ENCODE measurements at regions not wholly inside any gene's neighbourhood (a gene's known extent, or its start where the extent isn't known, plus 50 kb on each side); places are given as distances from the start of the nearest gene placed in this dataset.

DNA sequence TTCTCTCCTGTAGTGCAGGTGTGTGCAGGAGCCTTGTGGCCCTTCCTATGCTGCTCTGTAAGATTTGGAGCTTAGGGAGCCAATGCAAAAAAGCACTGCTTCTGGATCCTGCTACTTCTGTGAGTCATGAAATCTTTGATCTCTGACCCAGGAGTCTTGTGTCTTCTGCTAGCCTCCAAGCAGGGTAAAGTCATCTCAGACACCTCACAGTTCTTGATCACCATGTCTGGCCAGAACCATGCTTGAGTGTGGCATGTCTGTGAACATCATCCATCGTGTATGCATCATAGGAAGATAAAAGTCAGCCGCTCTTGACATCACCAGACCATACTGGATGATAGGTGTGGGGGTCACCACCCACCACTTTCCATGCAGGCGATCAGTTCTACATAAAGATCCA, 247.8 kb downstream of the RPLP1 start:
- H3K36me3 ChIP-seq (ENCODE audit: control insufficient read depth, insufficient read depth, low read length): no peaks in the 10 kb centered on the region
- no peak overlapping the region for H3K9ac ChIP-seq
- H3K4me2 ChIP-seq (ENCODE audit: low read length): no peak overlapping the region
- no peaks in the 10 kb centered on the region for H3K9me3 ChIP-seq (ENCODE audit: control insufficient read depth, low read length)
- no peak overlapping the region for H3K4me3 ChIP-seq (ENCODE audit: low read depth, low read length)
- no peak overlapping the region for H2AFZ ChIP-seq
- no peaks in the 10 kb centered on the region for H3K79me2 ChIP-seq
- H3K27me3 ChIP-seq (ENCODE audit: control insufficient read depth, insufficient read depth, low read length): no peaks in the 10 kb centered on the region
- no peaks in the 10 kb centered on the region for H3K4me1 ChIP-seq
- TF ChIP-seq, protein P1, sequence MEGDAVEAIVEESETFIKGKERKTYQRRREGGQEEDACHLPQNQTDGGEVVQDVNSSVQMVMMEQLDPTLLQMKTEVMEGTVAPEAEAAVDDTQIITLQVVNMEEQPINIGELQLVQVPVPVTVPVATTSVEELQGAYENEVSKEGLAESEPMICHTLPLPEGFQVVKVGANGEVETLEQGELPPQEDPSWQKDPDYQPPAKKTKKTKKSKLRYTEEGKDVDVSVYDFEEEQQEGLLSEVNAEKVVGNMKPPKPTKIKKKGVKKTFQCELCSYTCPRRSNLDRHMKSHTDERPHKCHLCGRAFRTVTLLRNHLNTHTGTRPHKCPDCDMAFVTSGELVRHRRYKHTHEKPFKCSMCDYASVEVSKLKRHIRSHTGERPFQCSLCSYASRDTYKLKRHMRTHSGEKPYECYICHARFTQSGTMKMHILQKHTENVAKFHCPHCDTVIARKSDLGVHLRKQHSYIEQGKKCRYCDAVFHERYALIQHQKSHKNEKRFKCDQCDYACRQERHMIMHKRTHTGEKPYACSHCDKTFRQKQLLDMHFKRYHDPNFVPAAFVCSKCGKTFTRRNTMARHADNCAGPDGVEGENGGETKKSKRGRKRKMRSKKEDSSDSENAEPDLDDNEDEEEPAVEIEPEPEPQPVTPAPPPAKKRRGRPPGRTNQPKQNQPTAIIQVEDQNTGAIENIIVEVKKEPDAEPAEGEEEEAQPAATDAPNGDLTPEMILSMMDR (IDR thresholded peaks at IDR 0.05): no peak
- H3K27ac ChIP-seq: no peak overlapping the region

DNA sequence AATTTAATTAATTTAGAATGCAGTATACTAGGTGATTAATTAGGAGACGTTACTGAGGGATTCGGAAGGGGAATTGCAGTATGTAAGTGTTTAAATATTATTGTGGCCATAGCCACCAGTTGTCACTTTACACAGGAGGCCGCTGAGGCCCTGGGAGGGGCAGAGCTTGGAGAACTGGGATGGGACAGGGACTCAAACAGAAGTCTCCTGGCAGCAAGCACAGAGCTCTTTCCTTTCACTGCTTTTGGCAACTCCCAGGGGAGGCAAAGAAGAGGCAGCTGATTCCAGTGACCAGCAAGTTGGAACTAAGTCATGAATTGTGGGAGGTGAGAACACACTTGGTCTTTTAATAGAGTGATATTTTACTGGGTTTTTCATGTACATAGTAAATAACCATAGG, 248.6 kb downstream of the RPLP1 start:
- no peaks in the 10 kb centered on the region for H3K9me3 ChIP-seq (ENCODE audit: control insufficient read depth, low read length)
- no peak overlapping the region for H3K9ac ChIP-seq
- H2AFZ ChIP-seq: no peak overlapping the region
- H3K4me2 ChIP-seq (ENCODE audit: low read length): no peak overlapping the region
- no peak overlapping the region for H3K4me3 ChIP-seq (ENCODE audit: low read depth, low read length)
- no peaks in the 10 kb centered on the region for H3K27me3 ChIP-seq (ENCODE audit: control insufficient read depth, insufficient read depth, low read length)
- H3K4me1 ChIP-seq: no peaks in the 10 kb centered on the region
- no peaks in the 10 kb centered on the region for H3K36me3 ChIP-seq (ENCODE audit: control insufficient read depth, insufficient read depth, low read length)
- H3K27ac ChIP-seq: no peak overlapping the region
- TF ChIP-seq, protein P1 (IDR thresholded peaks at IDR 0.05): no peak
- H3K79me2 ChIP-seq: no peaks in the 10 kb centered on the region

DNA sequence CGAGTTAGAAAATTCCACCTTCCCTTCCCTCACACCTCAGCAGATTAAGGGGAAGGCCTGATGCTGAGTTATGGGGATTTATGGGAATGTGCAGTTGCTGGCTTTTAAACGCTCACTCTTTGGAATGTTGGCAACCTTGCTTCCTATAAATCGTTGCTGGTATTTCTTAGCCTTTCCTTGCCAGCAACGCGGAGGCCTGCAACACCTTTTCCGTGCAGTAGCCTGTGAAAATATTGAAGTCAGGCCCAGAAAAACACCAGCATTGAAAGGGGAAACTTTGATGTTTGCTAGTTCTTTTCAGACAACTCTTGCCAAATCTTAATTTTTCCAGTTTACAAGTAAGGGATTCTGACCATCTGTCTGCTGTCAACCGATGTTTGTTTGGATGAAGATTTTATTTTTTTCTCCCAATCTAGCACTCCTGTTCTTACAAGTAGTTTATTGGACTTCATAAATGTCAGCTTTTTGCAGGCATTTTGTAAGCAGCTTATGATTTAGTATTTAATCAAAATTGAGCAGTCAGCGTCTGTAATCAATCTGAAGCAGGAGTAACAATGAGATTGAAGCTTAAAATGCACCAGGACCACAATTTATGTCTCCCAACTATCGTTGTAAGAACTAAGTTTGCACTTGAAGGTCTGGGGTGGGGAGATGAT, 251.0 kb downstream of the RPLP1 start:
- no peak overlapping the region for H3K27ac ChIP-seq
- H3K36me3 ChIP-seq (ENCODE audit: control insufficient read depth, insufficient read depth, low read length): no peaks in the 10 kb centered on the region
- H3K79me2 ChIP-seq: no peaks in the 10 kb centered on the region
- no peak overlapping the region for H2AFZ ChIP-seq
- H3K27me3 ChIP-seq (ENCODE audit: control insufficient read depth, insufficient read depth, low read length): no peaks in the 10 kb centered on the region
- H3K4me2 ChIP-seq (ENCODE audit: low read length): no peak overlapping the region
- no peaks in the 10 kb centered on the region for H3K9me3 ChIP-seq (ENCODE audit: control insufficient read depth, low read length)
- no peaks in the 10 kb centered on the region for H3K4me1 ChIP-seq
- TF ChIP-seq, protein P1 (IDR thresholded peaks at IDR 0.05): no peak
- no peak overlapping the region for H3K4me3 ChIP-seq (ENCODE audit: low read depth, low read length)
- H3K9ac ChIP-seq: no peak overlapping the region

DNA sequence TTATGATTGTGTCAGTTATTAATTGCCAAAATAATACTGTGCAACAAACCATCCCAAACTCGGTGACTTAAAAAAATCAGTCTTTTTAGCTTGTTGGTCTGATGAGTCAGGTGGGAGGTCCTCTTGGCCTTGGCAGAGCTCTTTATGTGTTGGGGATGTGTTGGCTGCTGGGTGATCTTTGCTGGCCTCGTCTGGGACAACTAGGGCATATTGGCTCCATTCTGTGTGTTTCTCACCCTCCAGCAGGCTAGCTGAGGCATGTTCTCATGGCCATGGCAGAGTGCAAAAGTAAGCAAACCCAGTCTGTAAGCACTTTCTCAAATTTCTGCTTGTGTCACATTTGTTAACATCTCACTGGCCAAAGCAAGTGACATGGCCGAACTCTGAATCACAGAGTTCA, 251.6 kb downstream of the RPLP1 start:
- H3K36me3 ChIP-seq (ENCODE audit: control insufficient read depth, insufficient read depth, low read length): no peaks in the 10 kb centered on the region
- TF ChIP-seq, protein P1 (IDR thresholded peaks at IDR 0.05): no peak
- no peak overlapping the region for H2AFZ ChIP-seq
- no peaks in the 10 kb centered on the region for H3K9me3 ChIP-seq (ENCODE audit: control insufficient read depth, low read length)
- H3K4me3 ChIP-seq (ENCODE audit: low read depth, low read length): no peak overlapping the region
- H3K4me1 ChIP-seq: no peaks in the 10 kb centered on the region
- no peaks in the 10 kb centered on the region for H3K79me2 ChIP-seq
- H3K27ac ChIP-seq: no peak overlapping the region
- H3K9ac ChIP-seq: no peak overlapping the region
- no peak overlapping the region for H3K4me2 ChIP-seq (ENCODE audit: low read length)
- no peaks in the 10 kb centered on the region for H3K27me3 ChIP-seq (ENCODE audit: control insufficient read depth, insufficient read depth, low read length)

DNA sequence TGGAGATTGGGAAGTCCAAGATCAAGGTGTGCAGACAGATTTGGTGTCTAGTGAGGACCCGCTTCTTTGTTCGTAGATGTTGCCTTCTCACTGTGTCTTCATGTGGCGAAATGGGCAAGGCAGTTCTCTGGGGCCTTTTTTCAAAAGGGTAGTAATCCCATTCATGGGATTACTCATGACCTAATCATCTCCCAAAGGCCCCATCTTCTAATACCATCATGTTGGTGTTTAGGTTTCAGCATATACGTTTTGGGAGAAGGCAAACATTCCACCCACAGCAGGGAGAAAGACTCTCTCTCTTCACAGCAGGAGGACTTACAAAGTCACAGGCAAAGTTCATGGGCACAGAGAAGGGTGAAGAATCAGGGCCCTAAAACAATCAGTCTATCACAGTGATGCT, 252.1 kb downstream of the RPLP1 start:
- Histone ChIP-seq H3K4me1 (no peaks in the 10 kb centered on the region), H2AFZ (no peak overlapping the region), H3K79me2 (no peaks in the 10 kb centered on the region), H3K9me3 (ENCODE audit: control insufficient read depth, low read length) (no peaks in the 10 kb centered on the region), H3K36me3 (ENCODE audit: control insufficient read depth, insufficient read depth, low read length) (no peaks in the 10 kb centered on the region), H3K27me3 (ENCODE audit: control insufficient read depth, insufficient read depth, low read length) (no peaks in the 10 kb centered on the region), H3K9ac (no peak overlapping the region), H3K4me2 (ENCODE audit: low read length) (no peak overlapping the region), H3K27ac (no peak overlapping the region), H3K4me3 (ENCODE audit: low read depth, low read length) (no peak overlapping the region)
- TF ChIP-seq, protein P1 (IDR thresholded peaks at IDR 0.05): no peak
